IMR-90 (cell line): ENCODE measurements at regions not wholly inside any gene's neighbourhood (a gene's known extent, or its start where the extent isn't known, plus 50 kb on each side); places are given as distances from the start of the nearest gene placed in this dataset.
A peak's percentile ranks its signal among the peaks of the same experiment; 100 is the strongest.

Source experiments
- ATAC-seq: fragments of 200-7000 bp; cut with Tn5 transposase; 2 replicates; pipeline ENCODE4 v1.9.1; 2020; ENCODE audit warnings: low read depth, mild to moderate bottlenecking, moderate library complexity
- BruUV-seq: library from RNA; stranded (reverse); fragments of 400-500 nt; replicated peaks from 2 replicates; lab custom pipeline; 2021; lab: Mats Ljungman, UMichigan
- CTCF ChIA-PET: fragments of 300-600 bp; formaldehyde crosslinking; extraction: SDS; loops from one replicate; lab custom pipeline; 2021; ENCODE audit warnings: antibody characterized with exemption; lab: Yijun Ruan, JAX
- POLR2A ChIA-PET: fragments of 300-600 bp; sonication (Branson Sonifier 250); formaldehyde crosslinking; loops from one replicate; lab custom pipeline; 2022; ENCODE audit warnings: antibody characterized with exemption; ENCODE audit not compliant: unreplicated experiment; lab: Charles Lee
- DNase-seq: peaks from one replicate; pipeline ENCODE4 v3.0.0; 2013
- H2AFZ ChIP-seq: replicated peaks from 2 replicates; pipeline ENCODE3; 2013; ENCODE audit warnings: low read length, mild to moderate bottlenecking; ENCODE audit not compliant: poor library complexity
- H2AK5ac ChIP-seq: 2 replicates; pipeline ENCODE4 v1.6.1; 2013; ENCODE audit warnings: low read depth, low read length, inconsistent platforms
- H2AK9ac ChIP-seq: replicated peaks from 2 replicates; pipeline ENCODE3; 2013; ENCODE audit warnings: mild to moderate bottlenecking, low read depth, low read length, moderate library complexity; ENCODE audit not compliant: poor library complexity
- H2BK120ac ChIP-seq: 2 replicates; pipeline ENCODE4 v1.6.1; 2013; ENCODE audit warnings: low read depth, low read length, inconsistent platforms
- H2BK15ac ChIP-seq: 3 replicates; pipeline ENCODE4 v1.6.1; 2013; ENCODE audit warnings: low read depth, low read length, inconsistent platforms
- H2BK20ac ChIP-seq: 2 replicates; pipeline ENCODE4 v1.6.1; 2013; ENCODE audit warnings: low read depth, mild to moderate bottlenecking, inconsistent platforms, low read length, moderate library complexity
- H2BK5ac ChIP-seq: 2 replicates; pipeline ENCODE4 v1.6.1; 2013; ENCODE audit warnings: mild to moderate bottlenecking, low read depth, low read length, inconsistent platforms; ENCODE audit not compliant: poor library complexity, severe bottlenecking
- H3K14ac ChIP-seq: replicated peaks from 2 replicates; pipeline ENCODE4 v1.6.1; 2013; ENCODE audit warnings: low read depth, low read length, inconsistent platforms
- H3K18ac ChIP-seq: 2 replicates; pipeline ENCODE4 v1.6.1; 2013; ENCODE audit warnings: low read depth, low read length, control low read depth
- H3K23ac ChIP-seq: 2 replicates; pipeline ENCODE4 v1.6.1; 2013; ENCODE audit warnings: low read depth, low read length, inconsistent platforms
- H3K27ac ChIP-seq: 2 replicates; pipeline ENCODE4 v1.5.1; 2013; ENCODE audit warnings: mild to moderate bottlenecking, control low read depth, low read length; ENCODE audit not compliant: insufficient read depth
- H3K27me3 ChIP-seq: 2 replicates; pipeline ENCODE4 v1.6.1; 2013; ENCODE audit warnings: low read length; ENCODE audit not compliant: control insufficient read depth, insufficient read depth
- H3K36me3 ChIP-seq: 2 replicates; pipeline ENCODE4 v1.6.1; 2013; ENCODE audit warnings: low read length, mixed read lengths; ENCODE audit not compliant: control insufficient read depth, insufficient read depth
- H3K4ac ChIP-seq: 2 replicates; pipeline ENCODE4 v1.6.1; 2013; ENCODE audit warnings: low read depth, low read length, inconsistent platforms
- H3K4me1 ChIP-seq: 2 replicates; pipeline ENCODE4 v1.6.1; 2013; ENCODE audit warnings: low read length, mixed read lengths; ENCODE audit not compliant: control insufficient read depth, insufficient read depth
- H3K4me2 ChIP-seq: 2 replicates; pipeline ENCODE4 v1.6.1; 2013; ENCODE audit warnings: low read depth, mild to moderate bottlenecking, control low read depth, low read length, moderate library complexity
- H3K4me3 ChIP-seq: 2 replicates; pipeline ENCODE4 v1.5.1; 2013; ENCODE audit warnings: low read depth, mild to moderate bottlenecking, control low read depth, low read length, moderate library complexity; ENCODE audit not compliant: insufficient read depth
- H3K56ac ChIP-seq: 2 replicates; pipeline ENCODE4 v1.6.1; 2013; ENCODE audit warnings: low read length, inconsistent platforms; ENCODE audit not compliant: insufficient read depth; ENCODE audit errors: extremely low read depth
- H3K79me1 ChIP-seq, 2 experiments: 2 replicates each; pipeline ENCODE4 v1.6.1; 2013; ENCODE audit warnings: low read length in 2 of 2, inconsistent platforms in 1 of 2, low read depth in 1 of 2
- H3K9ac ChIP-seq: 2 replicates; pipeline ENCODE4 v1.6.1; 2013; ENCODE audit warnings: low read depth, low read length, control low read depth
- H3K9me1 ChIP-seq: 2 replicates; pipeline ENCODE4 v1.6.1; 2013; ENCODE audit warnings: low read length, inconsistent platforms; ENCODE audit not compliant: insufficient read depth
- H3K9me3 ChIP-seq: 2 replicates; pipeline ENCODE4 v1.6.1; 2013; ENCODE audit warnings: low read length; ENCODE audit not compliant: control insufficient read depth, insufficient read depth
- H4K20me1 ChIP-seq: 2 replicates; pipeline ENCODE4 v1.6.1; 2013; ENCODE audit warnings: low read length, inconsistent platforms; ENCODE audit not compliant: insufficient read depth
- H4K5ac ChIP-seq: 2 replicates; pipeline ENCODE4 v1.6.1; 2013; ENCODE audit warnings: mild to moderate bottlenecking, low read depth, low read length, control low read depth
- H4K8ac ChIP-seq, 2 experiments: 2 replicates each; pipeline ENCODE4 v1.6.1; 2013; ENCODE audit warnings: low read depth in 2 of 2, low read length in 2 of 2, control low read depth in 1 of 2, inconsistent platforms in 1 of 2
- H4K91ac ChIP-seq: 2 replicates; pipeline ENCODE4 v1.6.1; 2013; ENCODE audit warnings: low read depth, low read length, inconsistent platforms; ENCODE audit not compliant: insufficient read depth
- CEBPB ChIP-seq: IDR thresholded peaks from 2 replicates; pipeline ENCODE4 v1.6.1; 2012; ENCODE audit warnings: low read depth, low read length, improper control_type of control experiment
- RCOR1 ChIP-seq: IDR thresholded peaks from 2 replicates; pipeline ENCODE4 v1.6.1; 2012; ENCODE audit warnings: mild to moderate bottlenecking, low read length, improper control_type of control experiment; ENCODE audit not compliant: insufficient replicate concordance
- SMC3 ChIP-seq: fragments of 150-350 bp; IDR thresholded peaks from 2 replicates; pipeline ENCODE4 v1.6.1; 2016; ENCODE audit warnings: low read depth, mild to moderate bottlenecking, antibody characterized with exemption, low read length, moderate library complexity
- WGBS, 2 experiments: methylation state at CpG; one replicate each; pipeline versions ENCODE4 v1.1.5 to v1.1.7; 2013; ENCODE audit warnings: missing lambda C conversion rate in 2 of 2; ENCODE audit not compliant: insufficient read length in 1 of 2; ENCODE audit errors: extremely low coverage in 2 of 2; 5-methylcytosine and 5-hydroxymethylcytosine counted together
- dilution Hi-C: fragments of 300-500 bp; cut with HindIII; formaldehyde crosslinking; loops from one replicate; pipeline ENCODE4 v1.14.3; 2018; ENCODE audit warnings: low sequenced_read_pairs; ENCODE audit not compliant: unreplicated experiment
- in situ Hi-C: fragments of 300-500 bp; cut with MboI; formaldehyde crosslinking; loops from 3 replicates; pipeline ENCODE4 v1.14.3; 2019; ENCODE audit warnings: low sequenced_read_pairs, inconsistent platforms, mixed read lengths
- intact Hi-C: fragments of 100-400 bp; cut with micrococcal nuclease; formaldehyde crosslinking; loops from 2 replicates; pipeline ENCODE4 v1.10.0; 2022

DNA sequence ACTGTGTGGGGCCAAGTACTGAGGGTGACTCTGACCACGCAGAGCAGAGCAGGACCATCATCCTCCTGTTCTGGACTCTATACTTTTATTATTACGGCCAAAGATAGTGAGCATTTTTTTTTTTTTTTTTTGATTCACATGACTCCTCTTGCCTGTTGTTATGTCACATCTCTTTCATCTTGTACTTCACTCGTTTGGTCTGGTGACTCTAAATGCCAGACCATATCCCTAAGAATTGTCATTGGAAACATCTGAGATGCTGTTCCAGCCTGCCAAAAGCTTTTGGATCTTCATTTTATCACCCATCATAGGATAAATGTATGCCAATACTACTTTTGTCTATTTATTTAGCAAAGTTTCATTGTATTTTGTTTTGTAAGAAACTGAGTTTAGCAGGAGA, 168.2 kb upstream of the RAI14 start:
- Histone ChIP-seq H3K4me3 (no peak overlapping the region), H2AK5ac (peak overlapping the region; percentile 84), H2BK15ac (peak overlapping the region; percentile 98; the same call in 2 of the 3 replicates), H3K9me1 (peaks cover 20% of the 10 kb centered on the region), H3K23ac (peak overlapping the region; percentile 29; the same call in 1 of the 2 replicates), H3K36me3 (no peaks in the 10 kb centered on the region), H2BK20ac (peak overlapping the region; percentile 95; the same call in 1 of the 2 replicates), H3K4ac (peak overlapping the region; percentile 96), H3K27ac (peak overlapping the region; percentile 70), H4K20me1 (no peaks in the 10 kb centered on the region), H3K18ac (peak overlapping the region; percentile 96), H4K8ac (peak overlapping the region; percentile 14 to 81; a peak in 2 of 4 replicates), H3K79me1 (peaks cover 3 to 37% of the 10 kb centered on the region in 2 experiments; a peak in 2 of 4 replicates), H3K56ac (no peak overlapping the region), H3K14ac (peak overlapping the region; percentile 80), H2AFZ (no peak overlapping the region), H3K9me3 (no peaks in the 10 kb centered on the region; the same call in 1 of the 2 replicates), H3K4me1 (peaks cover 34% of the 10 kb centered on the region), H3K4me2 (no peak overlapping the region), H2AK9ac (no peak overlapping the region), H4K91ac (peak overlapping the region; percentile 85), H2BK120ac (peak overlapping the region; percentile 95), H4K5ac (peak overlapping the region; percentile 73), H2BK5ac (peak overlapping the region; percentile 87), H3K9ac (peak overlapping the region; percentile 25; the same call in 1 of the 2 replicates), H3K27me3 (no peaks in the 10 kb centered on the region)
- intact Hi-C loops (loop anchor here (5.0 to 10.0 kb wide), 2 partner anchors 277 to 429 kb away; partner anchors contain the start of genes BRIX1 and RAD1), dilution Hi-C loops (no loop called here), in situ Hi-C loops (no loop called here)
- TF ChIP-seq CEBPB = no peak
- TF ChIP-seq SMC3 = no peak
- TF ChIP-seq RCOR1 = no peak
- WGBS, 2 experiments = 40% methylated on average over 1 of the region's 3 CpGs; no CpG with 5 or more reads in 1 of the 2 experiments
- no peak for ATAC-seq
- ChIA-PET POLR2A (interaction anchor here (1.1 kb wide), 1 partner anchor 427 kb away, joined by 5 read pairs; the partner anchor contains the start of genes BRIX1 and RAD1), CTCF (interaction anchor here (0.7 to 1.4 kb wide), 3 partner anchors 50 to 265 kb away, joined by 3 to 5 read pairs (median 5); no protein-coding TSS in a partner anchor)
- DNase-seq = no peak
- BruUV-seq = no TSS peak
